Stimulated activated CD8-positive, alpha-beta memory T cell treated with anti-CD3 and anti-CD28 coated beads, Interleukin-12 subunit alpha, Interleukin-12 subunit beta, amount 100 ng/mL, for 24 hours (primary cell): ENCODE measurements at regions not wholly inside any gene's neighbourhood (a gene's known extent, or its start where the extent isn't known, plus 50 kb on each side); places are given as distances from the start of the nearest gene placed in this dataset.
"Not testable (repeated sequence)": the region's sequence is repeated elsewhere in the genome, so short reads cannot be mapped to it uniquely, and the experiment has no call there.

ENCODE experiments used
- DNase-seq: peaks from one replicate; pipeline ENCODE4 v3.0.0-alpha.2; 2020; ENCODE audit errors: extremely low read depth

DNA sequence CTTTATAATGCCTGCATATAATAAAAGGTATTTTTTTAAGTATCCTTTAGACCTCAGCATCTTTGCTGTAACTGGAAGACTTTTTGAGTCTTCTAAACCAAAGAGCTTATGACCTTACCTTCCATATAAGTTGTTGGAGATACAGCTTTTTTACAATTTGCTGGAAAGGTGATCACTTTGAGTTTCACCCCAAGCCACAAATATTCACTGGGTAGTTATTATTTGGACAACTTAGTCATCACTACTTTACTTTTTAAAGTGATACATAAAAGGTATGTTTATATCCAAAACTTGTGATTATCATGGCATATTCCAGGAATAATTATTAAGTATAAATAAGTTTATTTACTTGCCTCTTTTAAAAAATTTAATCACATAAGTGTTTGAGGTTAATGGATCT lies 246.7 kb upstream of the NRIP1 start:
- no peak for DNase-seq

DNA sequence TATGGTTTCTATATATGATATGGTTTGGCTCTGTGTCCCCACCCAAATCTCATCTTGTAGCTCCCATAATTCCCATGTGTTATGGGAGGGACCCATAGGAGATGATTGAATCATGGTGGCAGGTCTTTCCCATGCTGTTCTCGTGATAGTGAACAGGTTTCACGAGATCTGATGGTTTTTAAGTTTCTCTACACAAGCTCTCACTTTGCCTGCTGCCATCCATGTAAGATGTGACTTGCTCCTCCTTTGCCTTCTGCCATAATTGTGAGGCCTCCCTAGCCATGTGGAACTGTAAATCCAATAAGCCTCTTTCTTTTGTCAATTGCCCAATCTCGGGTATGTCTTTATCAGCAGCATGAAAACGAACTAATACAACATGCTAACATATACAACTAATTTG lies 252.2 kb upstream of the NRIP1 start:
- DNase-seq = not testable (repeated sequence)

DNA sequence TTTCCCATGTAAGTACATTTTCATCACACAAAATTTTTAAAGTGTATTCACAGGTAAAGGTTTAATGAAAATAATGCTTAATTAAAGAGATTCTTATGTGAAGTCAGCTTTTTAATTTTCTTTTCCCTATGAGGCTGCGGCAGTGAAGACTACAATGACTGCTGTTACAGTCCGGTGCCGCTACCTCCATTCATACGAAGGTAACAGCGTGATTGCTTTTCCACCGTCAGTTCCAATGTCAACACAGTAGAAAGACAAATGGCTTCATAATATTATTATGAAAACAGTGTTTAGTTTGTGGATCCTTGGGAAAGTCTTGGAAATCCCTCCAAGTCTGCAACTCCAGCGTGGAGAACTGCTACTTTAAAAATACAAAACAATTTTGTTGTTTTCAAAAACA lies 254.9 kb upstream of the NRIP1 start:
- no peak for DNase-seq

DNA sequence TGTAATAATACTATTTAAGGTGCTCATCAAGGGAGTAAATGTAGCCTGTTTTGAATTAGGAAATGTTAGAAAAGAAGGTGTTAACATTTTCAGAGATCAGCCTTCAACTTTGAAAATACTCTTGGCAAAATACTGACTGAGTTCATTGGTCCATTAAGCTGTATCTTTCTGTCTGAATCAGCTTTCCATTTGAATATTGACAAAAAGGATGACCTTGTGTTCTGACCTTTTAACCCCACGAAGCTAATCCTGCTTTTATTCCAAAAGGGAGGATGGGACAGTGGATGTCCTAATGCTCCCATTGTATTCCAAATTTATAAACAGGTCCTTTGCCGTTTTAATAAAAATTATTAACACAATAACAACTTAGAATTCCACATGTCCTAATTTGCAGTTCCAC lies 259.7 kb upstream of the NRIP1 start:
- no peak for DNase-seq

DNA sequence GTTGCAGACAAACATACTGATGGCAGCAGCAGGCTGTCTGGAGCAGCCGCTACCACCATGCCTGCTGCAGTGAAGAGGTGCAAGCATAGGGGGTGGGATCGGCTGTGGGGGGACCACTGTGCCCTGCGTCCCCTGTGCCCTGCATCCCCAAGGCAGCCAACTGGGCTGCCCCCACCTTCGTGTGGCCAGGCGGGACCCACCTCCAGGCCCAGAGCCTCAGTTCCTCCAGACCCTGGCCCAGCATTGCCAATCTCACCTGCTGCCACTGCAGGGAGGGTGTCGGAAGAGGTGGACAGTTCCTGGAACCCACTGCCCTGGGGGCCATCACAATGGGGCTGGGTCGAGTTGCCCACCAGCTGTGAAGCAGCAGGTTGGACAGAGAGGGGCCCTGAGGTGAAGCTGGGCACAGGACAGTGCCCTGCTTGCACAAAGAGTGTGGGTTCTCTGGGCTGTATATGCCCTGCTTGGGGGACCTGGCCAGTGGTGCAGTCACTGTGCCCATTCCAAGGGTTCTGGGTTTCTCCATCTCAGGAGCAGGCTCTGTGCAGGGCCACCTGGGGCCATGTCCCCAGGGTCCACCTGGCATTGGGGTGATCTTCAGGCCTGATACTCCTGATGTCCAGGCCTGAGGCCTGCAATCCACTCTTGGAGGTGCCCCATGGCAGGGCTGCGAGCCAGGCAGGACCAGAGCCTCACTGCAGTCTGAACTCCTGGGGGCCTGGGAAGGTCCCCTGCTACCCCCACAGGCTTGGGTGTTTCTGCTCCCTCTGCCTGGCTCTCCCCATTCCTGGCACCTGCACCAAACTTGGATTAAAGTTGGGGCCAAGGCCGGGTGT lies 261.4 kb upstream of the NRIP1 start:
- no peak for DNase-seq

DNA sequence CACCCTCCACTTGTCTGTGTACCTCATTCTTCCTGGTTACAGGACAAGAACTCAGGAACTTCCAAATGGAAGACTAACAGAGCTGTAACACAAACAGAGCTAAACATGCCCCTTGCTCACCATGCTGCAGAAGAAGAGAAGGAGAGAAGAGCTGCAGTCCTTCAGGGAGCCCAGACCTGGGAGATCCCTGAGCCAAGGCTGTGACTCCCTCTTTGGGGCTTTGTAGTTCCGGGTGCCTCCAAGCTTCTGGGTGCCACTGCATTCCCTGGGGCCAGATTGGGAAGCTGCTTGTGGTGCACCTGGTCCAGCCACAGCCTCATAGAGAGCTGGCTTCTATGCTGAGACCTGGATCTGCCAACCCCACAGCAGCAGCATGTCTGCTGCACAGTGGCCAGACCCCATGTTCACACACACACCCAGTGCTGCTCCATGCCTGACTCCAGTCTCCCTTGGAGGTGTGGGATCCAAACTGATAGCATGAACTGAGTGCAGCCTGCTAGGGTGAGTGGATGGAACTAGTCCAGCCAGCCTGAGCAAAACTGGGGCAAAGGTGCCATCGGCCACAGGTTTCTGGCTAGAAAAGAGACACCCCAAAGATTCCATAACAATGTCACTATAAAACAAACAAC lies 263.0 kb upstream of the NRIP1 start:
- no peak for DNase-seq

DNA sequence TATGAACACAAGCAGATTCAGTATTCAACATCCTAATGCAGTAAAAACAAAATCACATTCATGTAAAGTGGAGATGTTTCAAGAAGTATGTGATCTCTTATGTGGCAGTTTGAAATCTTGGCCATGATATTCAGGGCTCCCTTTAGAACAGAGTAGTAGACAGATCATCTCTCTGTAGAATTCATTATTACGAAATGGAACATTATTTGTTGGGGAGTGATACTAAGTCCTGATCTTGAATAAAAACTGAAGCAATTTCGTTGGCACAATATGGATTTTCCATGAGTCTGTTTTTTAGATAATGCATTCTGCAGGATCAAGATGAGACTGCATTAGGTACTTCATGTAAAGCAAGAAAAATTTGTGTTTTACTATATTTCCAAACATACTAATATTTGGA lies 264.4 kb upstream of the NRIP1 start:
- no peak for DNase-seq

DNA sequence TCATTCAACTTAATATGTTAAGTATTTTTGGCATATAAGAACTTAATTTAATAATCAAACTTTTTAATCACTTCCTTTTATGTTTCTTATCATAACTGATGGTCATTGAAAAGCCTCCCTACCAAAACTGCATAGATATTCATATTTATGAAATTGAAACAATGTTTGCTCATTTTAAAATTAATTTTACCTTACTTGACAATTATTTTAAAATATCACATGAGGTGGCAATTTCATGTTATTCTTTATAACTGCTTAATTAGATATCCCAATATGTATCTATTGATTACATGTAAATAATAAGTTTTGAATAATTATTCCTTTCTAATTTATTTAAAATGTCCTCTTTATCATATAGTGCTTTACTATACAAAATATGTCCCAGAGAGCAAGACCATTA lies 266.1 kb upstream of the NRIP1 start:
- no peak for DNase-seq

DNA sequence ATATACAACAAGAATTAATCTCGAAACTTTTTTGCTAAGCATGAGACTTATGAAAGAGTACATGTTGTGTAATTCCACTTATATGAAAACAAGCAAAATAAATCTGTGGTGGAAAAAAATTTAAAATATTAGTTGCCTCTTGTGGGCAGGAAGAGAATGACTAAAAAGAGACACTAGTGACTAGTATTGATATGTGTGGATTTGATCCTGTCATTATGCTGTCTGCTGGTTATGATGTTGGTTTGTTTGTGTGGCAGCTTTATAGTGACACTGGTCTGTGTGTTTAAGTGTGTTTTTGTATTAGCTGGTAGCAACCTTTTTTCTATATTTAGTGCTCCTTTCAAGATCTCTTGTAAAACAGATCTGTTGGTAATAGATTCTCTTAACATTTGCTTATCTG lies 267.8 kb upstream of the NRIP1 start:
- DNase-seq = no peak

DNA sequence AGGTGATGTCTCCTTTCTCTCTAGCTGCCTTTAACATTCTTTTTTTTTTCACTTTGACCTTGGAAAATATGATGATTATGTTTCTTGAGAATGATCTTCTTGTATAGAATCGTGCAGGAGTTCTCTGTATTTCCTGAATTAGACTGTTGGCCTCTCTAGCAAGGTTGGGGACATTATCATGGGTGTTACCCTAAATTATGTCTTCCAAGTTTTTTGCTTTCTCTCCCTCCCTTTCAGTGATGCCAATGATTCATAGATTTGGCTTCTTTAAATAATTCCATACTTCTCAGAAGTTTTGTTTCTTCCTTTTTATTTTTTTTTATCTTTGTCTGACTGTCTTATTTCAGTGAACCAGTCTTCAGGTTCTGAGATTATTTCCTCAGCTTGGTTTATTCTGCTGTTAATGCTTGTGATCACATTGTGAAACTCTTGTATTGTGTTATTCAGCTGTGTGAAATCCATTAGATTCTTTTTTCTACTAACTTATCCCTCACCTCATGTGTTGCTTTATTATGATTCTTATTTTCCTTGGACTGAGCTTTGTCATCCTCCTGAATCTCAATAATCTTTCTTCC lies 268.4 kb upstream of the NRIP1 start:
- DNase-seq = no peak

DNA sequence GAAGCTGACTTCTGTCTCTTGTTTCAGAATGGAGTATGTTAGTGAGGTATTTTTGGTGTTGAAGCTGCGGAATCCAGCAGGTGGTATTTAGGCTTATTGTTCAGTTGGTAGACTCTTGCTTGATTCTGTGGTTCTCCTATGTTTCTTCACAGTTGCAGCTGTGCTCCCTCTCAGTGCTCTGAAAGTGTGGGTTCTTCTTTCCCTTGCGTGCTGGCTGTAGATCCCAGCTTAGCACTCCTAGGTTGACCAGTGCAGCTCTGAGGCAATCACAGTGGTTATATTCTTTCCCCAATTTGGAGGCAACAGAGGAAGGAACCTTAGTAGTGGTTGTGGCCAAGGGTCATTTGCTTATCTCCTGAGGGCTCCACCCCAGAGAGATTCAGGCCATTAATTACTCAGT lies 269.2 kb upstream of the NRIP1 start:
- DNase-seq = no peak

DNA sequence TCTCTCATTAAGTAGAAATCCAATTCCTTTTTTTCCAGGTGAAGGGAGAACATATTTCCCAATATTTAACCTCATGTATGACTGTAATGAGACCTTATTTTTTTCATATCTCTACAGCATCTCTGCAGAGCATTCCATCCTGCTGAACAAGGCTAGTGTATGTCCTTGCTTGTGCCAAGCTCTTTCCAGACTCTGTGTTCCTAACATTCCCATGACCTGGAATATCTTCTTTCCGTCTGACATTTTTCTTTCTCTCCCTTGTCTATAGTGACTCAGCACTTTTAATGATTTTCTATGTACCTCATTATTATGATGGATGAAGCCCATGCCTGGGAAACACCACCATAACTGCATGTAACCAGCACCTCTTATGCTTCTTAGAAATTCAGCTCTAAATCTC lies 278.3 kb upstream of the NRIP1 start:
- DNase-seq = no peak

DNA sequence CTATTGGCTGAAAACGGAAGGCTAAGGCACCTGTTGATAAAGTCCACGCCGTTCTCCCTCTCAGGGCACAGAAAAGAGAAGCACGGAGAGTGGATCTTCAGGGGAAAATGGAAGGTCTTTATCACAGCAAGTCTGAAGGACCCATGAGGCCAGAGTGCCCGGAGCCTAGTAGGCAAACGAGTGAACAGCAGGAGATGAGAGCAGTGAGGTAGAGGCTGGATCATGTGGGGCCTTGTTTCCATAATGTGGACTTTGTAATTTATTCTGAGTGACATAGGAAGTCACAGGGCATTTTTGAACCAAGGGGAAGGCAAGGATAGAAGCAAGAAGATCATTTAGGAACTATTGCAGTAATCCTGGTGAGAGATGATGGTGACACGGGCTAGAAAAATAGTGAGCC lies 287.2 kb upstream of the NRIP1 start:
- no peak for DNase-seq

DNA sequence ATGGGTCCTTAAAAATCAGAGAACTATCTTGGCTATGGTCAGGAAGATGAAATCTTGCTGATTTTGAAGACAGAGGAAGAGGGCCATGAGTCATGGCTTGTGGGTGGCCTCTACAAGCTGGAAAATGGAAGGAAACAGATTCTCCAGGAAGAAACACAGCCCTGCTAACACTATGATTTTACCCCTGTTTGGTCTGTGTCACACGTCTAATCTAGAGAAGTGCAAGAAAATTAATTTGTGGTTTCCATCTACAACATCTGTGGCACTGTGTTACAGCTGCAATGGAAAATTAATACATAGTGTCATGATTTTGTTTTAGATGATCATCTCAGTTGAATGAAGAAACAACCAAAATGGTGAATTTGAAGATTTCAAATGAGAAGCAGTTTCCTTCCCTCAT lies 288.7 kb upstream of the NRIP1 start:
- DNase-seq = no peak

DNA sequence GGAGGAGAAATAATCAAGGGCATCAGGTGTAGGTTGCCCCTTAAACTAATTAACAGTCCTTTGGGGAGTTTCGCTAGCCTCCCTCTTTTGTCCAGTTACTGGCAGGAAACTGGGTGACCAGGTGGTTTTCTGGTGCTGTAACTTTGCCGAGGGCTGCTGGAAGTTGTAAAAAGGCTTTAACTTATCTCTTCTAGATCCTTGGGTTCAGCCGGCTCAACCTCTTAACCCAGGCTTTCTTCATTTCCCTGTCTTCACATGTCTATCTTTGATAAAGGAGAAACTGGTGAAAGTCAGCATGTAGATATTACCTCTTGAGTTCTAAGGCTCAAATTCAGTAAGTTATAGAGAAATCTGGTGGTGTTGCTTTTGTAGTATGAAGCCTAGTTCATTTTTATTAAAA lies 289.7 kb upstream of the NRIP1 start:
- DNase-seq = no peak

DNA sequence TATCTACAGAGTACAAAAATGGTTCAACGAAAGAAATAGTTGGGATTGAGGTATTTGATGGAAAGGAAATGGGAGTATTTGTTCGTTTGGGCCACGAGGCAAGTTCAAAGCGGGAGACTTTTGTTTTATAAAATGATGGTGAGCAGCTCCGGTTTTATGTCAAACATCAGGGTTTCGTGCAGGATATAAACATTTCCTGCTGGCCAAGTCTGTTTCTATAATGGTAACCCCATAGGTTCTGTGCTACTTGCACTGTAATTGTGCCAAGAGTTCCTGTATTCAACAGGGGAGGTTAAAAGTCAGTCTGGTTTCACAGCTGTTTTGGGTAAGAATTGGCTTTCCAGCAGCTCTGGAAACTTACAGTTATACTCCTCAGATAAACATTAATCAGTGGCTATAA lies 290.3 kb upstream of the NRIP1 start:
- DNase-seq = no peak

DNA sequence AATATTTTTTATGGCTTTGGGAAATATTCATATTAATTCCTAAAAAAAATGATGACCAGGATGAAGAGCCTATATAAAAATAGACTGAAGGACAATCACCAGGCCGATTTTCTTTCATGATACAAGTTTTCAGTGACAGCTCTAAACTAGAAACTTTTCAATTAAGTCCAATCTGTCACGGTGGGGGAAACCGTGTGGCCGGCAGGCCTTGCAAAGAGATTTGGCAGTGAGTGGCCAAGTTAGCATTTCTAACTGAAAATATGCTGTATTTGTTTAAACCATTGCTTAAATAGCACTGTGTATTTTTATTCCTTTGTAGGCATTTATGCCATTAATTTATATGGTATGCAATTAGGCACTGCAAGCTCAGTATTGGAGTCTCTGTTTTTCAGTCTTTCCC lies 294.5 kb upstream of the NRIP1 start:
- DNase-seq = no peak

DNA sequence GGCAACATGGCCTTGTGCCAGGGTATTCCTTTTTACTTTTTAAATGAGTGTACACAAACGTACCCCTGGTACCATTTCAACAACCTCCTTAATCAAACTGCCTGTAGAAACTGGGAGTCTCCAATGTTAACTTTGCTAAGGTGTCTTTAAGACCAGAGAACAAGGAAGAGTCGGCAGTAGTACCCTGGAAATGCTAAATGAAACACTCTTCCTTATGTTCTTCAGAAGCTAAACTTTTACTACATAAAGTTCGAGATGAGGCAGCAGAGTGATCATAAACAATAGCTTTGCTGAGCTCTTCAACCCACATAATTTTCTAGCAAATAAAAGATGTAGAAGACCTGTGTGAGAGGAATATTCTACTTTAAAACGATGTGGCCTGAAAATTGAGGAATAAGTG lies 297.7 kb upstream of the NRIP1 start:
- no peak for DNase-seq

DNA sequence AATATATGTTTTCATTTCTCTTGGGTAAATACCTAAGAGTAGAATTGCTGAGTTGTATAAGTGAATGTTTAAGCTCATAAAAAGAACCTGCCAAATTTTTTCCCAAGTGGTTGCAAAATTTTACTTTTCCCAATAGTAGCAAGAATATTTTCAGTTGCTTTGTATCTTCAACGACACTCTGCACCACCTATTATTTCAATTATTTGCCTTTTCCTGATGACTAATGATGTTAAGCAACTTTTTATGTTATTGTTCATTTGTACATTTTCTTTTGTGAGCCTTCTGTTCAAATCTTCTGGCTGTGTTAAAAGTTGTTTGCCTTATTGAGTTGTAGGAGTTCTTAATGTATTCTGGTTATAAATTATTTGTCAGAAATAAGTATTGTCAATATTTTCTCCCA lies 299.1 kb upstream of the NRIP1 start:
- DNase-seq = no peak

DNA sequence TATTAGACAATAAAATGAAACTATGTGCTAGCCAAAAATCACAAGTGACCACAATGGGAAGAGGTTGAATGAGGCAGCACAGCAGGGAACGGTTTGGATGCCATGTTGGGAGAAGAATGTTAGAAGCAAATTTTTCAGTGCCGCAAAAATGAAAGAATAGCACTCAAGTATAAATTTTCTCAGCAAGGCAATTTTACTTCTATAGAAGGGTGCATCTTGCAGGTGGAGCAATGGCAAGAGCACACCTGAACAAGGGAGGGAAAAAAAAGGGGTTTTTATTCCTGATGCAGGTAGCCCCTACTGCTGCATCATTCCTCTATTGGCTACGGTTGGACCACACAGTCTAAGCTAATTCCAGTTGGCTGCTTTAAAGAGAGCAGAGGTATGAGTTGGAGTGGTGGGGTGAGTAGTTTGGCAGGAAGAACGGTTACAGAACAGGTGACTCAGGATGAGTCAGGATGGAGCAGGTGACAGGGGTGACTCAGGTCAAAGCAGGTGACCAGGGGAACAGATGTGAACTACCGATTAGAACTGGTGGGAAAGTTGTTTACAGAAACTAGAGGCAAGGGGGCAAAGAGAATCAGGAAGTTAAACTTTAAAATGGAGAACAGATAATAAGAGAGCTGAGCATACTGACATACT lies 301.1 kb upstream of the NRIP1 start:
- no peak for DNase-seq

DNA sequence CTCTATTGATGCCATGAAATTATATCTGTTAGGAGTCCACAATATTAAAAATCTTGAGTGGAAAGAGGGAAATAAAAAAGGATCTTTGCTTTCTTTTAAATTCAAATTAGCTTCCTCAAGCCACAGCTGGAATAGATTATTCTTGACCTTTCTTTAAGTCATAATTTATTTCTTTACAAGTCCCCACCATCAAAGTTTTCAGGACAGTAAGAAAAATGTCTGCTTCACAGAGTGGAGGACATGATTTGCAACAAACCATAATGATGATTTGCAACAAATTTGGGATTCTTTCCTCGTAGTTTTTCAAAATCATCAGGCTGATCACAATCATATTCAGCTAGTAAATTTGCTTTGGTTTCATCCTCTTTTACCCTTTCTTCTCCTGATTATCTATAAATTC lies 301.8 kb upstream of the NRIP1 start:
- DNase-seq = no peak

DNA sequence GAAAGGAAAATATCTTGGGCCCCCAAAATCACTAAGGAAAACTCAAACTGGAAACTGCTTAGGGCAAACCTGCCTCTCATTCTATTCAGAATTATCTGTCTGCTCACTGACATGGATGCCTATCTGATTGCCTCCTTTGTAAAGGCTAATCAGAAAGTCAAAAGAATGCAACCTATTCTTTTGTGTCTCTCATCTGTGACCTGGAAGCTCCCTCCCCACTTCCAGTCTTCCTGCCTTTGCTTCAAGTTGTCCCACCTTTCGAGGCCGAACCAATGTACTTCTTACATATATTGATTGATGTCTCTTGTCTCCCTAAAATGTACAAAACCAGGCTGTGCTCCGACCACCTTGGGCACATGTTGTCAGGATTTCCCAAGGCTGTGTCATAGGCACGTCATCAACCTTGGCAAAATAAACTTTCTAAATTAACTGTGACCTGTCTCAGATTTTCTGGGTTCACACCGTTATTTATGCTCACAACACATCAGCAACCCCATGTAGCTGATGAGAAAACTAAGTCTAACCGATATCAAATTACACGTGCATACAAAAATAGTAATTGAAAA lies 302.3 kb upstream of the NRIP1 start:
- no peak for DNase-seq
